ENCODE measurements at regions not wholly inside any gene's neighbourhood (a gene's known extent, or its start where the extent isn't known, plus 50 kb on each side); places are given as distances from the start of the nearest gene placed in this dataset.

DNA sequence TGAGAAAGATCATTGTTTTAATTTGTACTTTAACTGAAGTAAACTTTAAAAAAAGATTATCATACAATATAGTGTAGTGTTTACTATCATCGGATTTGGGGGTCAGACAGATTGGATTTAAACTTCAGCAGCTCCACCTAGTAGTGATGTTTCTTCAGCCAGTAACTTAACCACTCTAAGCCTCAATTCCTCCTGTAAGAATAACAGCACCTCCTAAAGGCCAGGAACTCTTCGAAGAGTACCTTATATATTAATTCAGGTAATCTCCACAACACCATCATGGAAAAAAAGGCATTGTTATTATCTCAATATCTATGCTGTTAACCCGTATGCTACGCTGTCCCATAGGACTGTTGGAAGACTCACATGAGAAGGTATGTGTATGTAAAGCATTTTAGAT, 69.0 kb upstream of the DLGAP1 start:
- no peak for TF ChIP-seq CTCF (IDR thresholded peaks at IDR 0.05; ENCODE audit: insufficient read depth, low read depth, low read length, missing control alignments)
- no peak for DNase-seq (ENCODE audit: low read depth)
- no peak overlapping the region for H3K4me3 ChIP-seq (ENCODE audit: low read depth, low read length)

DNA sequence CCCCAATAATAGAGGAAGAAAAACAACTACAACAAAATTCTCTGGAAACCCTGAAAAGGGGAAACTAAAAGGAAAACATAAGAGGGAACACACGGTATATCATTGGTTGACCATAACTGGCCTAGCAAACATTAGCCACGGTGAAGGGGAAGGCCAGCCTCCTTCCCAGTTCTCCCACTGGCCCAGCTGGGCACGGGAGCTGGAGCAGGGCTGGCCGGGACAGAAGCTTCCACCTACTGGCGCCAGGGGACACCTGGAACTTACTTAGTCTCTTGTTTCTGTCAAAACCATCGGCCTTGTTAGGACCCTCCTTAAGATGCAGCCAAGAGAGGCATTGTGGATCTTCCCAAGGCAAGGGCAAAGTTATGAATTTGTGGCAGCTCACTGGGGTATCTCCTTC, 56.1 kb upstream of the DLGAP1 start:
- DNase-seq (ENCODE audit: low read depth): no peak
- no peak for TF ChIP-seq CTCF (IDR thresholded peaks at IDR 0.05; ENCODE audit: insufficient read depth, low read depth, low read length, missing control alignments)
- H3K4me3 ChIP-seq (ENCODE audit: low read depth, low read length): no peak overlapping the region

GRCh38 chr18:4510711-4511110, 55.6 kb upstream of the DLGAP1 start:
- peak; percentile 28 for DNase-seq (ENCODE audit: low read depth)
- no peak overlapping the region for H3K4me3 ChIP-seq (ENCODE audit: low read depth, low read length)
- no peak for TF ChIP-seq CTCF (IDR thresholded peaks at IDR 0.05; ENCODE audit: insufficient read depth, low read depth, low read length, missing control alignments)

DNA sequence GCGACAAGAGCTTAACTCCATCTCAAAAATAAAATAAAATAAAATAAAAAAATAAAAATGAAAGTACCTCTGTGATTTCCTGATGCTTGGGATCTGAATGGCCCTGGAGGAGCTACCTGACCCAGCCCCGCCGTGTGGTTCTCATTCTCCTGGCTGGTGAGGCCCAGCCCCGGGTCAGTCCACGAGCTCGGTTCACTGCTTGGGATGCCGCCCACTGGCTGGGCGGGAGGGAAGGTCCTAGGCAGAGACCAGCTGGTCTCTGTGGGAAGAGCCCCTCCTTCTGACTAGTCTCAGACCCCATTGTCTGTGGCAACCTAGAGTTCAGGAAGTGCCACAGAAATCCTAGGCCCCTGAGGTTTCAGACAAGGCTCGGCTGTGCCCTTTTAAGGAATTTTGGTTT, 55.1 kb upstream of the DLGAP1 start:
- DNase-seq (ENCODE audit: low read depth): no peak
- no peak for TF ChIP-seq CTCF (IDR thresholded peaks at IDR 0.05; ENCODE audit: insufficient read depth, low read depth, low read length, missing control alignments)
- no peak overlapping the region for H3K4me3 ChIP-seq (ENCODE audit: low read depth, low read length)
